ENCODE measurements at regions not wholly inside any gene's neighbourhood (a gene's known extent, or its start where the extent isn't known, plus 50 kb on each side); places are given as distances from the start of the nearest gene placed in this dataset.

- H3K4me3 ChIP-seq (replicated peaks; ENCODE audit: insufficient read depth, low read length) = no peak overlapping the region
These were observed 51.5 kb upstream of the RGPD4 start for GRCh38 chr2:107775211-107775610.

GRCh38 chr2:107775791-107776190 lies 50.9 kb upstream of the RGPD4 start:
- Histone ChIP-seq H3K27ac (replicated peaks) (no peak overlapping the region), H3K27me3 (ENCODE audit: insufficient read depth, poor library complexity, severe bottlenecking) (no peaks in the 10 kb centered on the region), H3K4me3 (replicated peaks; ENCODE audit: insufficient read depth, low read length) (no peak overlapping the region)
- no peak for TF ChIP-seq SPI1 (IDR thresholded peaks at IDR 0.05; ENCODE audit: borderline replicate concordance, low read depth)
- TF ChIP-seq REST (IDR thresholded peaks at IDR 0.05; ENCODE audit: insufficient replicate concordance, low read depth) = no peak
- TF ChIP-seq GABPA (IDR thresholded peaks at IDR 0.05; ENCODE audit: low read depth) = no peak
- TF ChIP-seq CTCF (IDR thresholded peaks at IDR 0.05; ENCODE audit: insufficient read depth, low read length) = no peak
- no peak for TF ChIP-seq POLR2AphosphoS5 (IDR thresholded peaks at IDR 0.05; ENCODE audit: low read depth)
- DNase-seq (ENCODE audit: low read depth in 1 of 2, low spot score in 1 of 2) = no peak

More at GRCh38 chr2:107775211-107775610, 51.5 kb upstream of the RGPD4 start:
- no peak for DNase-seq (ENCODE audit: low read depth in 1 of 2, low spot score in 1 of 2)
- TF ChIP-seq GABPA (IDR thresholded peaks at IDR 0.05; ENCODE audit: low read depth) (no peak), POLR2AphosphoS5 (IDR thresholded peaks at IDR 0.05; ENCODE audit: low read depth) (no peak), SPI1 (IDR thresholded peaks at IDR 0.05; ENCODE audit: borderline replicate concordance, low read depth) (no peak), REST (IDR thresholded peaks at IDR 0.05; ENCODE audit: insufficient replicate concordance, low read depth) (no peak), CTCF (IDR thresholded peaks at IDR 0.05; ENCODE audit: insufficient read depth, low read length) (no peak)
- Histone ChIP-seq H3K27ac (replicated peaks) (no peak overlapping the region), H3K27me3 (ENCODE audit: insufficient read depth, poor library complexity, severe bottlenecking) (no peaks in the 10 kb centered on the region)

GRCh38 chr2:107776362-107776761 lies 50.3 kb upstream of the RGPD4 start:
- no peak for TF ChIP-seq SPI1 (IDR thresholded peaks at IDR 0.05; ENCODE audit: borderline replicate concordance, low read depth)
- TF ChIP-seq CTCF (IDR thresholded peaks at IDR 0.05; ENCODE audit: insufficient read depth, low read length) = no peak
- TF ChIP-seq POLR2AphosphoS5 (IDR thresholded peaks at IDR 0.05; ENCODE audit: low read depth) = no peak
- no peak for TF ChIP-seq REST (IDR thresholded peaks at IDR 0.05; ENCODE audit: insufficient replicate concordance, low read depth)
- no peak for TF ChIP-seq GABPA (IDR thresholded peaks at IDR 0.05; ENCODE audit: low read depth)
- no peak overlapping the region for H3K4me3 ChIP-seq (replicated peaks; ENCODE audit: insufficient read depth, low read length)
- no peaks in the 10 kb centered on the region for H3K27me3 ChIP-seq (ENCODE audit: insufficient read depth, poor library complexity, severe bottlenecking)
- H3K27ac ChIP-seq (replicated peaks) = no peak overlapping the region
- no peak for DNase-seq (ENCODE audit: low read depth in 1 of 2, low spot score in 1 of 2)

Data from HL-60 (cell line).